ENCODE measurements at regions not wholly inside any gene's neighbourhood (a gene's known extent, or its start where the extent isn't known, plus 50 kb on each side); places are given as distances from the start of the nearest gene placed in this dataset.

DNA sequence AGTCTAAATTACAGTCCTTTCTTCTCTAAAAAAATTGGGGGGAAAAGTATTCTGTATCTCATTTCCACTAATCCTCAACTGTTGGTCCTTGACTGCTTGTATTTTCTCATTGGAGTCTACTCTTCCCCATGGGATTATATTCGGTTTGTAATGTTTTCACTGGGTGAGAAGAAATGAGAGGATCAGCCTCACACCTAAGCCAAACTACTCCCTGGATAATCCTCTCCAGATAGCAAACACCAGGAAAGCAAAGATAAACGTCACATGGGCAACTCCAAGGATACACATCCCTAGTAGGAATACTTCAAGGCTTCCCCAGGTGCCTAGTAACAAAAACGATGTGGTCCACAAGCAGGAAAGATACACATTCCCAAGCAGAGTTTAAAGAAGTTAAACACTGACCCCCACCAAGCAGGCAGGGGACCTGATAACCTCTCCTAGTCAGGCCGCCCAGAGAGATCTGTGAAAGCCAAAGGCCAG, 53.9 kb upstream of the SOX4 start:
- no peak for DNase-seq
- H3K4me3 ChIP-seq (ENCODE audit: low read depth, low read length), result no peak overlapping the region
- H4K91ac ChIP-seq (ENCODE audit: low read depth, low read length), result no peak overlapping the region
- no peak overlapping the region for H2BK120ac ChIP-seq (ENCODE audit: insufficient read depth, low read length, poor library complexity)
- no peak overlapping the region for H4K12ac ChIP-seq (ENCODE audit: low read depth, low read length)
- H3K4ac ChIP-seq (ENCODE audit: low read depth, low read length), result no peak overlapping the region
- WGBS (ENCODE audit: extremely low coverage, insufficient coverage, insufficient read length), result no CpG with 5 or more reads among the region's 4 CpGs
- no peaks in the 10 kb centered on the region for H3K79me2 ChIP-seq (ENCODE audit: control insufficient read depth, insufficient read depth, low read length, poor library complexity)
- no peak overlapping the region for H3K27ac ChIP-seq (ENCODE audit: low read depth, low read length)
- no peaks in the 10 kb centered on the region for H3K9me3 ChIP-seq (ENCODE audit: insufficient read depth, low read depth, low read length)
- no peak overlapping the region for H3K23ac ChIP-seq (ENCODE audit: low read length)
- no peaks in the 10 kb centered on the region for H3K27me3 ChIP-seq (ENCODE audit: insufficient read depth, low read length)
- H3K4me2 ChIP-seq (ENCODE audit: low read length), result no peak overlapping the region
- H2BK5ac ChIP-seq (ENCODE audit: low read depth, low read length, poor library complexity), result no peak overlapping the region
- no peak overlapping the region for H3K14ac ChIP-seq (ENCODE audit: low read length)
- no peaks in the 10 kb centered on the region for H3K36me3 ChIP-seq (ENCODE audit: control insufficient read depth in 1 of 2, insufficient read depth in 2 of 2, low read length in 2 of 2)
- no peak overlapping the region for H2AFZ ChIP-seq (ENCODE audit: insufficient read depth, low read length, poor library complexity)
- H2BK12ac ChIP-seq (ENCODE audit: low read length), result peak overlapping the region; percentile 42
- H3K79me1 ChIP-seq (ENCODE audit: low read length), result no peaks in the 10 kb centered on the region
- H4K8ac ChIP-seq (ENCODE audit: low read depth, low read length), result no peak overlapping the region
- no peak overlapping the region for H3K9ac ChIP-seq (ENCODE audit: low read length)
- H3K4me1 ChIP-seq (ENCODE audit: control insufficient read depth in 1 of 2, insufficient read depth in 2 of 2, low read length in 2 of 2), result peaks cover 2 to 6% of the 10 kb centered on the region in 2 experiments
- no peak overlapping the region for H3K18ac ChIP-seq (ENCODE audit: low read length)
- H2AK5ac ChIP-seq (ENCODE audit: low read length), result peak overlapping the region; percentile 16
